DOHH2 (cell line): ENCODE measurements at regions not wholly inside any gene's neighbourhood (a gene's known extent, or its start where the extent isn't known, plus 50 kb on each side); places are given as distances from the start of the nearest gene placed in this dataset.
"Not testable (repeated sequence)": the region's sequence is repeated elsewhere in the genome, so short reads cannot be mapped to it uniquely, and the experiment has no call there.

Source experiments
- H3F3A ChIP-seq: fragments of 200-600 bp; sonication (generic), shearing (Covaris generic); 2 replicates; pipeline ENCODE4 v1.6.0; 2016; ENCODE audit warnings: antibody characterized with exemption, mild to moderate bottlenecking; ENCODE audit not compliant: control insufficient read depth, insufficient read depth
- H3K27ac ChIP-seq: fragments of 200-600 bp; sonication (generic); 2 replicates; pipeline ENCODE4 v1.5.1; 2014; ENCODE audit warnings: low read depth, mild to moderate bottlenecking, low read length, moderate library complexity
- H3K27me3 ChIP-seq: fragments of 200-600 bp; sonication (generic); 2 replicates; pipeline ENCODE4 v1.6.1; 2014; ENCODE audit warnings: mild to moderate bottlenecking, low read length, mixed read lengths; ENCODE audit not compliant: control insufficient read depth
- H3K36me3 ChIP-seq: fragments of 200-600 bp; sonication (generic); 2 replicates; pipeline ENCODE4 v1.6.1; 2014; ENCODE audit warnings: mild to moderate bottlenecking, low read length, moderate library complexity, mixed read lengths; ENCODE audit not compliant: control insufficient read depth
- H3K4me1 ChIP-seq: fragments of 200-600 bp; sonication (generic); 2 replicates; pipeline ENCODE4 v1.6.1; 2014; ENCODE audit warnings: mild to moderate bottlenecking, low read length, mixed read lengths; ENCODE audit not compliant: control insufficient read depth
- H3K4me2 ChIP-seq: fragments of 200-600 bp; sonication (generic); 2 replicates; pipeline ENCODE4 v1.6.0; 2014; ENCODE audit warnings: mild to moderate bottlenecking, low read length, moderate library complexity
- H3K4me3 ChIP-seq: fragments of 200-600 bp; sonication (generic); 2 replicates; pipeline ENCODE4 v1.5.1; 2014; ENCODE audit warnings: mild to moderate bottlenecking, low read length, mixed read lengths
- H3K79me2 ChIP-seq: fragments of 200-600 bp; sonication (generic); 2 replicates; pipeline ENCODE4 v1.6.1; 2014; ENCODE audit warnings: mild to moderate bottlenecking, low read length, mixed read lengths; ENCODE audit not compliant: control insufficient read depth
- H3K9me2 ChIP-seq: fragments of 200-600 bp; sonication (generic); replicated peaks from 2 replicates; pipeline ENCODE4 v1.6.1; 2014; ENCODE audit warnings: mild to moderate bottlenecking, low read length, mixed read lengths; ENCODE audit not compliant: control insufficient read depth
- H3K9me3 ChIP-seq: fragments of 200-600 bp; sonication (generic); 2 replicates; pipeline ENCODE4 v1.6.1; 2014; ENCODE audit warnings: antibody characterized with exemption, low read length, mixed read lengths; ENCODE audit not compliant: control insufficient read depth, insufficient read depth
- H4K20me1 ChIP-seq: fragments of 200-600 bp; sonication (generic); 2 replicates; pipeline ENCODE4 v1.6.0; 2014; ENCODE audit warnings: low read depth, mild to moderate bottlenecking, antibody characterized with exemption, low read length, moderate library complexity; ENCODE audit not compliant: control insufficient read depth, insufficient read depth
- EZH2phosphoT487 ChIP-seq: fragments of 200-600 bp; sonication (generic); IDR thresholded peaks from 2 replicates; pipeline ENCODE4 v1.6.1; 2017; ENCODE audit warnings: borderline replicate concordance, mild to moderate bottlenecking, antibody characterized with exemption, low read length, moderate library complexity, mixed read lengths
- TF ChIP-seq, protein P1 (sequence below): fragments of 200-600 bp; sonication (generic); IDR thresholded peaks from one replicate; pipeline ENCODE4 v1.5.1; 2014; ENCODE audit warnings: antibody characterized with exemption, mild to moderate bottlenecking, low read depth, low read length; ENCODE audit not compliant: poor library complexity, severe bottlenecking

DNA sequence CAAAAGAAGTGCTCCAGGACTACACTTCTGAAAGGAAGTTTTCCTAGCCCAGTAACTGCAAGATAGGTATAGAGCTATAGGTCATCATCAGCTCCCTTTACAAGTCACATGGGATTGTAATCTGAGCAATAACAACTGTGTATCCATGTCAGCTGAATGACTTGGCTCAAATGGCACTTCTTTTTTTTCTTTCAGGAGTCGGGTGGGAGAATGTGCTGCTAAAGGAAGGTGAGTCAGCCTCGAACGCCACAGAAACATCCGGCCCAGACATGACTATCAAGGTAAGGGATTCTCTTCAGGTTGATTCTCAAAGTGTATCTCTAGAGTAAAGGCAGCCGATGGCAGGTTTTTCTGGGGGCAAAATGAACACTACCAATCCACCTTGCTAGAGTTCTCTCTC, 192.2 kb downstream of the C9orf152 start:
- H3K4me2 ChIP-seq = no peak overlapping the region

DNA sequence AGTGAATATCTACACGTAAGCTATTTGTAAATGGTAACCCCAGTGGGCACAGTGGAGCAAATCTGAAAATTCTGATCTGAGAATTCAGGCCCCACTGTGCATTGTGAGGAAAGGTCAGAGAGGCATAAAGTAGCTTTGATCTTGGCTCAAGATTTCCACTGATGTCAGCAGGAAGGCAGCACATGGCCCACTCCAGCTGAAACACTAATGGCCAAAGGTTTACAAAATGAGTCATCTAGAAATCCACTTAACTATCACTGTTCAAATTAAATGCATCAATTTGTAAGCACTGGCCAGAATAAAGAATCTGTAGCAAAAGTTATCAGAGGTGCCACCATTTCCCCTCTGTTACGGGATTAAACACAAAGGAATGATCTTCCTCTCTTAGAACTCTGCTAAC, 191.6 kb downstream of the C9orf152 start:
- H3K79me2 ChIP-seq = no peaks in the 10 kb centered on the region
- no peaks in the 10 kb centered on the region for H3K9me3 ChIP-seq
- TF ChIP-seq, protein P1, sequence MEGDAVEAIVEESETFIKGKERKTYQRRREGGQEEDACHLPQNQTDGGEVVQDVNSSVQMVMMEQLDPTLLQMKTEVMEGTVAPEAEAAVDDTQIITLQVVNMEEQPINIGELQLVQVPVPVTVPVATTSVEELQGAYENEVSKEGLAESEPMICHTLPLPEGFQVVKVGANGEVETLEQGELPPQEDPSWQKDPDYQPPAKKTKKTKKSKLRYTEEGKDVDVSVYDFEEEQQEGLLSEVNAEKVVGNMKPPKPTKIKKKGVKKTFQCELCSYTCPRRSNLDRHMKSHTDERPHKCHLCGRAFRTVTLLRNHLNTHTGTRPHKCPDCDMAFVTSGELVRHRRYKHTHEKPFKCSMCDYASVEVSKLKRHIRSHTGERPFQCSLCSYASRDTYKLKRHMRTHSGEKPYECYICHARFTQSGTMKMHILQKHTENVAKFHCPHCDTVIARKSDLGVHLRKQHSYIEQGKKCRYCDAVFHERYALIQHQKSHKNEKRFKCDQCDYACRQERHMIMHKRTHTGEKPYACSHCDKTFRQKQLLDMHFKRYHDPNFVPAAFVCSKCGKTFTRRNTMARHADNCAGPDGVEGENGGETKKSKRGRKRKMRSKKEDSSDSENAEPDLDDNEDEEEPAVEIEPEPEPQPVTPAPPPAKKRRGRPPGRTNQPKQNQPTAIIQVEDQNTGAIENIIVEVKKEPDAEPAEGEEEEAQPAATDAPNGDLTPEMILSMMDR = no peak
- no peak for TF ChIP-seq EZH2phosphoT487
- H3K9me2 ChIP-seq = no peaks in the 10 kb centered on the region
- H3K4me2 ChIP-seq = no peak overlapping the region
- H3K27ac ChIP-seq = no peak overlapping the region
- peaks cover under 1% of the 10 kb centered on the region; the same call in 1 of the 2 replicates for H3K4me1 ChIP-seq
- no peaks in the 10 kb centered on the region for H3K27me3 ChIP-seq
- no peaks in the 10 kb centered on the region for H3F3A ChIP-seq
- no peaks in the 10 kb centered on the region for H4K20me1 ChIP-seq
- H3K36me3 ChIP-seq = no peaks in the 10 kb centered on the region
- H3K4me3 ChIP-seq = no peak overlapping the region

More for the DNA sequence above, 192.2 kb downstream of the C9orf152 start:
- H3K9me3 ChIP-seq = no peaks in the 10 kb centered on the region
- no peaks in the 10 kb centered on the region for H3K27me3 ChIP-seq
- no peaks in the 10 kb centered on the region for H3K36me3 ChIP-seq
- no peaks in the 10 kb centered on the region for H4K20me1 ChIP-seq
- no peak overlapping the region for H3K4me3 ChIP-seq
- no peaks in the 10 kb centered on the region for H3K4me1 ChIP-seq
- no peaks in the 10 kb centered on the region for H3K79me2 ChIP-seq
- H3F3A ChIP-seq = no peaks in the 10 kb centered on the region
- H3K9me2 ChIP-seq = no peaks in the 10 kb centered on the region
- no peak overlapping the region for H3K27ac ChIP-seq
- TF ChIP-seq, protein P1 = no peak
- no peak for TF ChIP-seq EZH2phosphoT487

DNA sequence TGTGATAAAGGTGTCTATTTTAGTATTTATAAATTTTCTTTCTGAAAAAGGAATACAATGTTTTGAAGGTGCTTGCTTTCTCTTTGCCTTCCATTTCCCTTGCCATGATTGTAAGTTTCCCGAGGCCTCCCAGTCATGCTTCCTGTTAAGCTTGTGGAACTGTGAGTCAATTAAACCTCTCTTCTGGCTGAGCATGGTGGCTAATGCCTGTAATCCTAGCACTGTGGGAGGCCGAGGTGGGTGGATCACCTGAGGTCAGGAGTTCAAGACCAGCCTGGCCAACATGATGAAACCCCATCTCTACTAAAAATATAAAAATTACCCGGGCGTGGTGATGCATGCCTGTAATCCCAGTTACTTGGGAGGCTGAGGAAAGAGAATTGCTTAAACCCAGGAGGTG, 187.7 kb downstream of the C9orf152 start:
- not testable (repeated sequence) for H3K79me2 ChIP-seq, H4K20me1 ChIP-seq, H3K4me3 ChIP-seq, H3K27me3 ChIP-seq, H3K9me3 ChIP-seq, H3K36me3 ChIP-seq, H3K9me2 ChIP-seq, H3K27ac ChIP-seq, H3F3A ChIP-seq, H3K4me2 ChIP-seq
- peaks cover 10% of the 10 kb centered on the region for H3K4me1 ChIP-seq

GRCh38 chr9:110021891-110022290, 186.1 kb downstream of the C9orf152 start:
- peak overlapping the region; percentile 20 for H3K4me2 ChIP-seq
- H3K9me2 ChIP-seq = no peaks in the 10 kb centered on the region
- no peaks in the 10 kb centered on the region for H4K20me1 ChIP-seq
- no peaks in the 10 kb centered on the region for H3K79me2 ChIP-seq
- TF ChIP-seq, protein P1 = no peak
- no peak for TF ChIP-seq EZH2phosphoT487
- H3K27ac ChIP-seq = no peak overlapping the region
- no peaks in the 10 kb centered on the region for H3K36me3 ChIP-seq
- H3K9me3 ChIP-seq = no peaks in the 10 kb centered on the region
- H3K4me1 ChIP-seq = peaks cover 14% of the 10 kb centered on the region
- no peak overlapping the region for H3K4me3 ChIP-seq
- H3K27me3 ChIP-seq = no peaks in the 10 kb centered on the region
- no peaks in the 10 kb centered on the region for H3F3A ChIP-seq

- H3K79me2 ChIP-seq, H3K9me3 ChIP-seq, H3K4me3 ChIP-seq, H4K20me1 ChIP-seq, H3K36me3 ChIP-seq, H3K27ac ChIP-seq, H3K9me2 ChIP-seq, H3K4me2 ChIP-seq, H3K27me3 ChIP-seq, H3F3A ChIP-seq: not testable (repeated sequence)
- peaks cover 14% of the 10 kb centered on the region for H3K4me1 ChIP-seq
Measured at GRCh38 chr9:110023221-110023620, 184.7 kb downstream of the C9orf152 start.
